ENCODE measurements at regions not wholly inside any gene's neighbourhood (a gene's known extent, or its start where the extent isn't known, plus 50 kb on each side); places are given as distances from the start of the nearest gene placed in this dataset.

DNA sequence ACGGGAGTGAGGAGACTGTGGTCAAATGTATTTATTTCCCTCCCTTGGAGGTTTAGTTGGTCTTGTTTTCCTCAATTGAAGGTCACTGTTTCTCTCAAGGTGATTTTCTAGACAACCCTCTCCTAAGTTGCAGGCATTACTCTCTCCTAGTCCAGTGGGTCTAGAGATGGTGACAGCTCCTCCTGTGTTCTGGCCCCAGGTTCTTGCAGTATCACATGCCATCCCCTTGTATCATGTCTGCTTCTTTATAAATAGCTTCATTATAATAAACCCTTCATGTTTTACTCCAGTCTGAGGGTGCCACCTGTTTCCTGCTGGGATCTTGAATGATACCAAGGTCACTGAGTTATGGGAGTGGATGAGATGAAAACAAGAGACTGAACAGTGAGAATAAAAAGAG, 208.0 kb upstream of the KCNN2 start:
- DNase-seq (ENCODE audit: low spot score), result no peak

DNA sequence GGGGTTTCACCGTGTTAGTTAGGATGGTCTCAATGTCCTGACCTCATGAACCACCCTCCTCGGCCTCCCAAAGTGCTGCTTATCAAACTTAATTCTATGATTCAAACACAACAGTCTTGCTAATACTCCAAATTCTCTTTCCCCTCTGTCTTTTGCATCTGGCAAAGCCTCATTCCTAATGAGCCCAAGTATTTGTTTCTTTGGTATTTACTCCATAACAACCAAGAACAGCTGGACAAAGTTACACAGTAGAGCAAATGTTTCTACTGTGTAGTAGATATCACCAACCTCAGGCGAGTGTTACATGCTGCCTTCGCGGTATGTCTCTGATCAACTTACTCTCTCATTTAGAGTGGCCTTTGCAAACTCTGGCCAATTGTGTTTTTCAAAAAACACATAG, 195.8 kb upstream of the KCNN2 start:
- no peak for DNase-seq (ENCODE audit: low spot score)

DNA sequence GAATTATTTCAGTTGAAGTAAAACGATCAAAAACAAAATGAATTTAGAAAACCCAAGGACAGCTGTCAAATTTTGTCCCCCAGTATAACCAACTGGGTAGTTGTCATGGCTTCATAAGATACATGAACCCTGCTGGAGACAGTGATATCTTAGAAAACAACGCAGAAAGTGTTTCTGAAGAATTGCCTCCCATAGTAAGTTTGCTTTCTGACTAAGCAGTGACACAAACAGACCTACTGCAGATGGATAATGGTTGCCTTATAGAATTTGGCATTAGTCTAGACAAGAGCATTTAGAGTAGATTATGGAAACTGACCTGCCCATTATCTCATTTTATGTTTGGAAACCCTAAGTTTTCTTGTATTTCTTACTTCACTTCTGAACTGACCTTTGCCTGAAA, 187.7 kb upstream of the KCNN2 start:
- DNase-seq (ENCODE audit: low spot score), result no peak

DNA sequence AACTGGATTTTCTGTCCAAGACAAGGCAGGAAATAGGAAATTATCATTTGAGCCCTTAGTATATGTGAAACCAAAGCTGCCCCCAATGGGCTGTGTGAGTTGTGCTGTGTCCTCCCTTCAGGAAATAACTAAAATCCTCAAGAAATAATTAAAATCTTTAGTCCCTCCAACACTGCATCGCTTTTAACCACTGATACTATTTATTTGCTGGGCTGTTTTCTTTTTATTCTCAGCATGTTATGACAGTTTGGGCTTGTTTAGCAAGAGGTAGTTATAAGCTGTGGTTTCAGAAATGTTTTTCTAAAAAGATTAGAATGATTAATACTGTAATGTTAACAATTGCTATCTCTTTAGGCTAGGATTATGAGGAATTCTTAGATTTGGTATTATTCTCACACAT, 187.0 kb upstream of the KCNN2 start:
- no peak for DNase-seq (ENCODE audit: low spot score)

DNA sequence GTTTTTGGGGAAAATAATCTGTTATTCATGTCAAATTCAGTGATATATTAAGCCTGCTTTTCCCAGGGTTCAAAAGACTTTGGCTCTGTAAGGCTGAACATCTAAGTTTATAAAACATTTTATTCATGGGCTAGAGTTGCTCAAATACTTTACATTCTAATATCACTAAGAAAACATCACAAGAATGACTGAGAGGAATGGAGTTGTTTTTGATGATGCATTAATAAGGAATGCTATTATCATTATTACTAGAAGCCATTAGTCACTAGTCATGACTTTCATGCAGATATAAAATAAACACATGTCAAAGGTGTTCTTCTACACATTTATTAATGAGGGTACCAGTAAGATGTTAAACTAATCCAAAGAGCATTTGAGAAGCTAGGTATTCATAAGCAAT, 185.5 kb upstream of the KCNN2 start:
- peak; percentile 41 for DNase-seq (ENCODE audit: low spot score)

DNA sequence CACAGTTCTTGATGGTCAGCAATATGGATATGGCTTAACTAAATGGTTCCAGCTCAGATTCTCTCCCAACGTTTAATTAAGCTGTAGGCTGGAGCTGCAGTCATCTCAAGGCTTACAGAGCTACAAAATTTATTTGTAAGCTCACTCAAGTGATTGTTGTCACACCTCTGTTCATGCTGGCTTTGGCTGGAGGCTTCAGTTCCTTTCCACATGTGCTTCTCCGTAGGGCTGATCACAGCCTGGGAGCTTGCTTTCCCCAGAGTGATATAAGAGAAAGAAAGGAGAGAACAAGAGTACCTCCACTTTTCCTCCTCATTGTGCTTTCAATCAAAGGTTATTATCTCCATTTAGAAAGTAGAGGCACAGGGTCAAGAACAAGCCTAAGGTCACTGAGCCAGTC, 182.7 kb upstream of the KCNN2 start:
- no peak for DNase-seq (ENCODE audit: low spot score)

DNA sequence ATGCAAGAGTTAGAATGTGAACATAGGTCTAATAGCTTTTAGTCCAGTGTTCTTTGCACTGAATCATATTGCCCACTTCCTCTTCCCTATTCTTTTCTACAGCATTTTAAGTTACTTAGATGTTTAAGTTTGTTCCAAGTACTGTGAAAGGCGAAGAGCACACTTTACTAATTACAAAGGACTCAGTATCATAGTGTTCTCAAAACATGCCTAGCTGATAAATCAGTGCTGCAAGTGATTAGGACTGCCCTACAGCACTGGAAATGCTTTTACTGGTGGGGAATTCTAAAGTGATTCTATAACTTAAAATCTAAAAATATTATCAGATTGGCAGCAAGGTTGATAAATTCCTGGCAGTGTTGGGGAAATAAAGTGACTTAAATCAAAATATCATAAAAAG, 177.9 kb upstream of the KCNN2 start:
- DNase-seq (ENCODE audit: low spot score), result no peak

DNA sequence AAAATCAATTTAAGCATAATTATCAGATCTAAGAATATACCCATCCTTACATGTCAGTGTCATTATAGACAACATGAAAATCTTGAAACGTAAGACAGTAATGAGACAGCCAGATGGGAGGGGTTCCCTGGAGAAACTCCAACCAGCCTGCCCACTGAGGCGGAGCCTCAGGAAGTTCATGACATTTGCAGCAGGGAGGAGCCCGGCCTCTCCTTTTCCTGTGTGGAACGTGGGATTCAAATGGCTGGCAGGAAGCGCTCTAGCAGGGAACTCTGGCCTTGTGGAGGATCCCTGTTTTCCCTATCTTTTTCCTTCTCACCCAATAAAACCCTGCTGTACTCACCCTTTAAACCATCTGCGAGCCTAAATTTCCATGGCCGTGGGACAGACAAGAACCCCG, 176.6 kb upstream of the KCNN2 start:
- DNase-seq (ENCODE audit: low spot score), result no peak

DNA sequence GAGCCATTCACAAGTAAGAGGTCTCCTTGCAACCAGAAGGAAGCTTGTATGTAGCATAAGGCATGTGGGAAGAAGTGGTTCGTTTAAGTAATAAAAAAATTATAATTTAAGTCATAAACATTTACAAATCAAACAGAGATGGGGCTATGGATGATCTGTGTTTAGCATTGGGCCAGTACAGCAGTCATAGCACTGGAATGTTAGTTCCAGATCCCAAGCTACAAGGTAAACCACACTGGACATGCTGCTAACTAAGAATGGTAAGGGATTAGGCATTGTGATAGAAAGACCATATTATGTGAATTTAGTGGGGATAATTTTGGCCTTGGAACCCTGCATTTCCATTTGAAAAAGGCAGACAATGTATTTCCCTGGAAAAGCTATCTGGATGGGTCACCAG, 170.4 kb upstream of the KCNN2 start:
- DNase-seq (ENCODE audit: low spot score), result no peak

DNA sequence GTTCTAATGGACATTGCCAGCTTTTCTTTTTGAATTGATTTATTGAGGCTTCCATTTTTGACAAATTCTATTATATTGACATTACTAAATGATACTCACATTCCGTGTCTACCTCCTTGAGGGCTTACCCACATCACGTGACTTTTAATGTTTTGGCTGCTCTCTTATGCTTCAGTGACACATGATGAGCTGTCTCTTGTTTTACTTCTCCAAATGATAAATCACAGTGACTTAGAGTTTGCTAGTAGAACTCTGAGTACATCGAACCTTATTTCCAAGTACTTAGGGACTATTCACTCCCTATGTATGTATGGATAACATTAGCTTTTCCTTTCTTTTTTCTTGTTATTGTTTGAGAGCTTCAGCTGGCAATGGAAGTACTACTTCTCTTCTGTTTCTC, 169.8 kb upstream of the KCNN2 start:
- no peak for DNase-seq (ENCODE audit: low spot score)

DNA sequence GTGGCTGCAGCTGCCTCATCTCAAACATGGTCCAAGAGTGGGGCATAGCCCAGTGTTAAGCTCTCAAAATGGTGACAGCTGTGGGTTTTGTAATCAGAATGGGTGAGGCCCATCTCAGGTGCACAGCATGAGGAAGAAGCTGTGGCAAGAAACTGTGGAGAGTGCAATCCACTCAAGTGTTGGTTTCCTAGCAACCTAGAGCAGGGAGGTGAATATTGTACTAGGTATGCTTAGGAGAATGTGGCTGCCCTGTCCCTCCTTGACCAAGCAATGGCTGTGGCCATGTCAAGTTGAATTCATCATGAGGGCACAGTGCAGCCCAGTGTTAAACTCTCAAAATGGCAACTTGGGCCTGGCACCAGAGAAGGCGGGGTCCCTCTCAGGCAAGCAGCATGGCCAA, 160.5 kb upstream of the KCNN2 start:
- DNase-seq (ENCODE audit: low spot score), result no peak

DNA sequence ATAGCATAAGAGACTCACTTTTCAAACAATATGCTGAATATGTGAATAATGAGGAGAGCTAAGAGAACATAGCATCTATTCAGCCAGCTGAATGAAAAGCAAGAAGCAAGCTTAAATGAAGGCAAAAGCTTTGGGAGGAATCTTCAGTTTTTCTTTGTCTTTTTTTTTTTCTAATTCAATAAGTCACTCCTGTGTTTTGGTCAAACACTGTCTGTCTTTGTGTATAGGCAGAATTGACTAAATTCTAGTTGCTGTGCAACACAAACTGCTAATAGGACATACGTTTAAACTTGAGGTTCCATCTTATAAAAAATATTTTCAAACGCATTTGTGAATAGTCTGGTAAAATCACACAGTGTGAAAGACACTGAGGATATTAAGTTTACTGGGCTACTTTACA, 156.9 kb upstream of the KCNN2 start:
- no peak for DNase-seq (ENCODE audit: low spot score)

DNA sequence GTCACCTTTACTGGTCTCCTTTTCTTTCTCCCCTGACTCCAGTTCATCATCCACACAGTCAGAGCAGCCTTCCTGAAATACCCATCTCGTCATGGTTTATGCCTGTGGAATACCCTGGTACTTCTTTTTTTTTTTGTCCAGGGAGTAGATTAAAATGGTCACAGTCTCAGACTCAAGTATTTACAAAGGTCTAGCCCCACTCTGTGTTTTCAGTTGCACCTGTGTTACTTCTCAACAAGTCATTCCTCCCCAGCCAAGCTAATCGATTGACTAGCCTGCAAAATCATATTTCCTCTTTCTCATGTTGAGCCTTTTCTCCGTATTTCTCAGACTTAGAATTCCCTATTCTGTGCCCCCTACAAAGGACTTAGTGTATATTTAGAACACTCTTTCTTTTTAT, 155.2 kb upstream of the KCNN2 start:
- DNase-seq (ENCODE audit: low spot score), result no peak

DNA sequence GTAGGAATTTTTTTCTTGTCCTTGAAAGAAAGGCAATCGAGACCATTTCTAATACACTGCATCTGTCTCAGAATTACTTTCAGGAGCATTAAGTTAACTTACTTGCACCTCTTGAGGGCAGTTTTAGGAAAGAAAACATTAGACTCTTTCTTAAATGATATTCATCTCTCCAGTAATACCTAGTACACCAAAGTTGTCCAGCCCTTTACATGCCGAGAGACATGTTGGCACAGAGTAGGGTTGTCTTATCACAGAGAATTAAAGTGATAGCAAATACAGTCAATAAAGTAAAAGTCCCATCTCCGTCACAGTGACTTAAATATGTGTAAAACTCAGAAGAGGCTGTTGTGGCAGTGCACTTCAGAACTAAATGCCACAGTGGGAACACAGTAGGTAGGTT, 154.3 kb upstream of the KCNN2 start:
- DNase-seq (ENCODE audit: low spot score), result no peak

DNA sequence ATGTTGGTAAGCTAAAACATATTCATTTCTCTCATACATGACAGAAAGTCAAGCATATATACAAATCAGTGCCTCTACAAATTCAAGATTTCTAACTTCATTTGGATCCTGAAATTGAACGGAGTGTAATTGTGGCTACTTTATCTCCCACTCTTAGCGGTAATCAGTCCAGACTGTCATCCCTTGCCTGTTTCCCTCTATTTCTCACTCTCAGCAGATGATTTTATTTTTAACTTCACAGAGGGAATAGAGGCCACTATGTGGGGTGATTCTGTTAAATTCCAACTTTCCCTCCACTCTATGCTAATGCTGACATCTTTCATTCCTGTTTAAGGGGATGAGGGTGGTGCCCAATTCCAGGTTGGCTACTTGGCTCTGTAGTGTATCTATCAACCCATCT, 153.8 kb upstream of the KCNN2 start:
- DNase-seq (ENCODE audit: low spot score), result no peak

DNA sequence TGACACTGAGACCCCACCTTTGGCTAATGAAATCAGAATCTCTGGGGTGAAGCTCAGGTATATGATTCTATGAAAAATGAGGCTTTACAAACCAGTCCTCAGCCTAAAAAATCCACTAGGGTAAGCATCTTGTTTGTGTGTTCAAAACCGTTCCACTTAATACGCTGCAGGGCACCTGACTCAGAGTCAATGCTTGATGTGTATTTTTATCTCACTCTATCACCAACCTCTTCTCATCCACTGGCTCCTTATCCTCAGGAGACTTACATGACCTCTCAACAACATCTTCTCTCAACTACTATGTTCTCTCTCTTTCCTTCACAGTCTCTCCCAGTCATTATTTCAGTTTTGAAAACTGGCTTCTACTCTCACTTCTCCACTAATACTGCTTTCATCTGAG, 153.3 kb upstream of the KCNN2 start:
- DNase-seq (ENCODE audit: low spot score), result no peak

DNA sequence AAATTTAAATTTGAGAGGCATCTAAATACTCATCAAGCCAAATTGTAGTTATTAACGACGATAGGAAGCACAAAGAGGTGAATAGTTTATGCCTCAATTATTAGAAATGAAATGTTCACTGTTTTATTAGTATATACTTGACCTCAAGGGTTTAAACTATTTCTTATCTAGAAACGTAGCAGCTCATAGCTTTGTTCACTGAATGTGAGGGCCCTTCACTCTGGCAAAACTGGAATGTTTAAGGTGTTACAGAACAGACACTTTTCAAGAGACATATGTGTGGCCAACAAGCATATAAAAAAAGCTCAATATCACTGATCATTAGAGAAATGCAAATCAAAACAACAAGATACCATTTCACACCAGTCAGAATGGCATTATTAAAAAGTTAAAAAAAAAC, 151.2 kb upstream of the KCNN2 start:
- no peak for DNase-seq (ENCODE audit: low spot score)

DNA sequence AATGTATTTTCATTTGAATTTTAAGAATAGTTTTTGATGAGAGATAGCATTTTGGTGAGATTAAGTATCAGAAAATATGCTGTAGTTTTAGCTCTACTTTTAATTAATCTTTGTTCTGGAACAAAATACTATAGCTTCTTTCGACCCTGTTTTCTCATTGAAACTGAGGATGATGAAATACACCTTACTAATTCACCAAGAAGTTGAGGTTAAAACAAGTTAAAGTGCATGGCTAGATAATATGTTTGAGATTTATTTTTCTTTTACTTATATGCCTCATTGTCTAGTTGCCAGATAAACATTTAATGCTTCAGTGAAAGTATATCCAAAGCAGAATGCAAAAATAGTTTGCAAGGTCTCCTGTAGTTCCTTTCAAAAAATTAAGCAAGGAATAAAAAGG, 140.1 kb upstream of the KCNN2 start:
- DNase-seq (ENCODE audit: low spot score), result no peak

DNA sequence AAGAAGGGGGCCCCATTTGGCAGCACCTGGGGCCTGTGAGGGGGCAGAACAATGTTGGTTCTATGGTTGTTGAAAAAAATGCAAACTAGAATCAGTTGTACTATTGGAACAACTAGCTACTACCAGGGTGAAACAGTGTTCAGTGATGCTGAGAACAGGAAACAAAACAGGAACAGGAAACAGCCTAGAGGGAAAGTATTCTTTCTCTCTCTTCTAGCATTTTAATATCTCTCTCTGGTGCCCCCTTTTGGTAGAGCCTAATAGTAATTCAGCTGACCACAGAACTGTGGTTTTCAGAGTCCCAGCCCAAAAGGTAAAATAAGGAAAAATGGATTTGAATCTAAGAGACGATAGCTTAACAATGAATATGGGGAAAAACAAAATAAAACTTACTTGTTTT, 138.0 kb upstream of the KCNN2 start:
- no peak for DNase-seq (ENCODE audit: low spot score)

DNA sequence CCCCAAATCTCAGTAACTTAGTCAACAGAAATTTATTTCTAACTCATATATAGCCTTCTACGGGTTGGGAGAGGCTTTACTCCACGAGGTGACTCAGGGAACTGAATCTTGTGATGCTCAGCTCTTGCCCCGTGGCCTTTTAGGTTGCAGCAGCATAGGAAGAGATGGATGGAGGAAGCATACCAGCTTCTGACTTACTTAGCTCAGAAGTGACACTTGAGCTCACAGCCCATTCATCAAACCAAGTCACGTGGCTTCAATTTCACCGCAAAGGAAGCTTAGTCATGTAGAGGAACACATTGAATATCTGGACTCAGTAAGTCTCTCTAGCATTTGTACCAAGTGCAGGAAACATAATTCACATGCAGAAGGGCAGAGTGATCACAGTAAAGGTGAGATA, 124.1 kb upstream of the KCNN2 start:
- DNase-seq (ENCODE audit: low spot score), result no peak

DNA sequence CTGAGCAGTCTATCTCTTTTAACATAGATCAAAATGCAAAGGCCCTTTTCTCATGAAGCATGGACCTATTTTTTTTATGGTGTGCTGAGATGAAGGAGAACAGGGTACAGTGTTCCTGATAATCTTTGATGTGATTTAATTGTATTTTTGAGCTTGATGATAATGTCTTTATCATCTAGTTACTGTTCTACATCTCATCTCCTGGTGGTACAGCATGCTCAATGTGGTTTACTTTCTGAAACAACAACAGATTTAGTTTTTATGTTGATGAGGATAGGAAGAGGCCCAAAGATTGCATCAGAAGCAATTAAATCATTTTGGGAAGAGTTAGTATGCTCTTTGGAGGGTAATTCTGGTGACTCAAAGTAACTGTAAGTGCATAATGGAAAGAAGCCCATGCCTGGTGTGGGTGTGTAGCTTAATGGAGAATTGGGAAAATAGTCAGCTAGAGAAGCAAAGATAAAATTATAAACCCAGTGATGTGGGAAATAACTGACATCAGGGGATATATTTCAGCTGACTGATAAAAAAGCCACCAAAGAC, 123.0 kb upstream of the KCNN2 start:
- DNase-seq (ENCODE audit: low spot score), result no peak

DNA sequence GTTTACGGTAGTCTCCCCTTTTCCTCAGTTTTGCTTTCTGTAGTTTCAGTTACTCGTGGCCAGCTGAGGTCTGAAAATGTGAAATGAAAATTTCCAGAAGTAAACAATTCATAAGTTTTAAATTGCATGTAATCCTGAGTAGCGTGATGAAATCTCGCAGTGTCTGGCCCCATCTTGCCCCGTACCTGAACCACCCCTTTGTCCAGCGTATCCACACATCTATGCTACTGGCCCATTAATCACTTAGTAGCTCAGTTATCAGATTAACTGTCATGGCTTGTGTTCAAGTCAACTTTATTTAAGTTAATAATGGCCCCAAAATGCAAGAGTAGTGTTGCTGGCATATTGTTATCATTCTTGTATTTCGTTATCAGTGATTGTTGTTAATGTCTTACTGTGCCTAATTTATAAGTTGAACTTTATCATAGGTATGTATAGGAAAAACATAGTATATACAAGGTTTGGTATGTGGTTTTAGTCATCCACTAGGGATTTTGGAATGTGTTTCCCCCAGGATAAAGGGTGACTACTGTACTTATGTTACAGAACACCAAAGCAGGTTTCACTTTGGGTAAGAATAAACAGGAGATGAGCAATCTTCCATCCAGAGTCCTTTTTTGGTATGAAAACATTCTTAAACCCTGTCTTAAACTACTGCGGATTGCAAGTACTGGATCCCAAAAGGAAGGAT, 118.4 kb upstream of the KCNN2 start:
- peak; percentile 38 for DNase-seq (ENCODE audit: low spot score)

DNA sequence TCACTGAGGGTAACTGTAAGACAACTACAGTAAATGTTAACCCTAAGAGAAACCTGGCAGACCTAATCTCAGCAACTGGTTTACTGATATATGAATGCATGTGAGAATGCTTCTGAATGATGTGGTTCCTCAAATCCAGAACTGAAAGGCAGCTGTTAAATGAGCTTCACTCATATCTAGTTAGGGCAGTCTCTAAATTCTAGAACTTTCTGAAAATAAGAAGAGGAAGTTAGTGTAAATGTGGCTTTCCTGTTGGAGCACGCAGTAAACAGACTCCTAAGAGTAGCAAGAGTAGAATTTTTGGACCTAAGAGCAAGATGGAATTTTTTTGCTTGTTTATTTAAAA, 117.9 kb upstream of the KCNN2 start:
- no peak for DNase-seq (ENCODE audit: low spot score)

DNA sequence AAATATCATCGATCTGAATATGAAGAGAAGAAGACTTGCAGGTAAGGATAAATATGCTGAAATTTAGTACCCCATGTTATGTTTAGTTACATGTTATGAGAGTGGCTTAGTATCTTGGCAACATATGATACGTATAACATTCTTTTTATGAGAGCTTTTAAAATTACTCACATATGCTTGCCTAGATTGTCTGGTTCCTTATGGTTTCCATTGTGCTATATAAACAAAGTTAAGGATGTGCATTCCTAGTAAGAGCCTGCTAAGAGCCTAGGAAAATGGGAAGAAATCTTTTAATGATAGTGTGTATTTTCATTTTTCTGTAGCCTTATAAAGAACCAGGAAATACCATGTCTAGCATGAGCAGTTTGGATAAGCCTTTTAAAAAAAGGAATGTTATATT, 112.0 kb upstream of the KCNN2 start:
- DNase-seq (ENCODE audit: low spot score), result peak; percentile 28

DNA sequence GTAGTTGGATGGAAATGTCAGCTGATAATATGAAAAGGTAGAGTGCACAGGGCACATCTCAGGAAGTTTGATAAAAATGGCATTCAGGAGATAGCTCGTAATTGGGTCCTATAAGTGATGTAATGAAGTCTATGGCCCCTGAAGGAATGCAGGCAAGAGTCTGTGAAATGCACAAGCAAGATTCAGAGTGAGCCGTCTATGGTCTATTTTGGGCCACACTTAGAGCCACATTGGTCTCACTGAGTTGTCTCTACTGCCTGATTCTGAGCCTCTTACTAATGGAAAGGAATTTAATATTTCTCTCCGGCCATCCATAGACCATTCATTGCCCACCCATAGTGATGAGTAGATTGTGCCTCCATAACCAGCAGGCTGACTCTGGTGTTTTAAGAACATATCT, 111.3 kb upstream of the KCNN2 start:
- no peak for DNase-seq (ENCODE audit: low spot score)
